ENCODE measurements at regions not wholly inside any gene's neighbourhood (a gene's known extent, or its start where the extent isn't known, plus 50 kb on each side); places are given as distances from the start of the nearest gene placed in this dataset.

- Mint-ChIP-seq H3K9me3 (ENCODE audit: unreplicated experiment) (no peaks in the 10 kb centered on the region), H3K4me3 (ENCODE audit: unreplicated experiment) (no peak overlapping the region)
- no peak for TF ChIP-seq CTCF (IDR thresholded peaks at IDR 0.05; ENCODE audit: unreplicated experiment)
Measured at GRCh38 chr11:39462506-39462905, 1996.9 kb downstream of the LRRC4C start.

GRCh38 chr11:39461066-39461465 lies 1998.4 kb downstream of the LRRC4C start:
- no peaks in the 10 kb centered on the region for H3K9me3 Mint-ChIP-seq (ENCODE audit: unreplicated experiment)
- TF ChIP-seq CTCF (IDR thresholded peaks at IDR 0.05; ENCODE audit: unreplicated experiment): no peak
- H3K36me3 Mint-ChIP-seq (ENCODE audit: low read depth, unreplicated experiment): no peaks in the 10 kb centered on the region
- H3K4me1 Mint-ChIP-seq (ENCODE audit: unreplicated experiment): no peaks in the 10 kb centered on the region
- H3K27me3 Mint-ChIP-seq (ENCODE audit: unreplicated experiment): no peaks in the 10 kb centered on the region
- H3K4me3 Mint-ChIP-seq (ENCODE audit: unreplicated experiment): no peak overlapping the region
- H3K27ac Mint-ChIP-seq (ENCODE audit: unreplicated experiment): no peak overlapping the region
- DNase-seq (ENCODE audit: low spot score): no peak

More at GRCh38 chr11:39462506-39462905, 1996.9 kb downstream of the LRRC4C start:
- Mint-ChIP-seq H3K27ac (ENCODE audit: unreplicated experiment) (no peak overlapping the region), H3K36me3 (ENCODE audit: low read depth, unreplicated experiment) (no peaks in the 10 kb centered on the region), H3K27me3 (ENCODE audit: unreplicated experiment) (no peaks in the 10 kb centered on the region), H3K4me1 (ENCODE audit: unreplicated experiment) (no peaks in the 10 kb centered on the region)
- no peak for DNase-seq (ENCODE audit: low spot score)

GRCh38 chr11:39459606-39460005 lies 1999.8 kb downstream of the LRRC4C start:
- TF ChIP-seq CTCF (IDR thresholded peaks at IDR 0.05; ENCODE audit: unreplicated experiment): no peak
- H3K4me3 Mint-ChIP-seq (ENCODE audit: unreplicated experiment): no peak overlapping the region
- no peaks in the 10 kb centered on the region for H3K9me3 Mint-ChIP-seq (ENCODE audit: unreplicated experiment)
- no peaks in the 10 kb centered on the region for H3K27me3 Mint-ChIP-seq (ENCODE audit: unreplicated experiment)
- H3K27ac Mint-ChIP-seq (ENCODE audit: unreplicated experiment): no peak overlapping the region
- H3K4me1 Mint-ChIP-seq (ENCODE audit: unreplicated experiment): no peaks in the 10 kb centered on the region
- no peak for DNase-seq (ENCODE audit: low spot score)
- no peaks in the 10 kb centered on the region for H3K36me3 Mint-ChIP-seq (ENCODE audit: low read depth, unreplicated experiment)

- Mint-ChIP-seq H3K9me3 (ENCODE audit: unreplicated experiment) (no peaks in the 10 kb centered on the region), H3K4me1 (ENCODE audit: unreplicated experiment) (no peaks in the 10 kb centered on the region), H3K27ac (ENCODE audit: unreplicated experiment) (no peak overlapping the region), H3K4me3 (ENCODE audit: unreplicated experiment) (no peak overlapping the region), H3K36me3 (ENCODE audit: low read depth, unreplicated experiment) (no peaks in the 10 kb centered on the region), H3K27me3 (ENCODE audit: unreplicated experiment) (no peaks in the 10 kb centered on the region)
- no peak for DNase-seq (ENCODE audit: low spot score)
- no peak for TF ChIP-seq CTCF (IDR thresholded peaks at IDR 0.05; ENCODE audit: unreplicated experiment)
Measured at GRCh38 chr11:39458481-39458880, 2001.0 kb downstream of the LRRC4C start.

GRCh38 chr11:39443424-39444022 lies 2015.9 kb downstream of the LRRC4C start:
- no peaks in the 10 kb centered on the region for H3K36me3 Mint-ChIP-seq (ENCODE audit: low read depth, unreplicated experiment)
- no peak overlapping the region for H3K27ac Mint-ChIP-seq (ENCODE audit: unreplicated experiment)
- no peak overlapping the region for H3K4me3 Mint-ChIP-seq (ENCODE audit: unreplicated experiment)
- H3K9me3 Mint-ChIP-seq (ENCODE audit: unreplicated experiment): no peaks in the 10 kb centered on the region
- no peaks in the 10 kb centered on the region for H3K4me1 Mint-ChIP-seq (ENCODE audit: unreplicated experiment)
- H3K27me3 Mint-ChIP-seq (ENCODE audit: unreplicated experiment): no peaks in the 10 kb centered on the region
- DNase-seq (ENCODE audit: low spot score): no peak
- no peak for TF ChIP-seq CTCF (IDR thresholded peaks at IDR 0.05; ENCODE audit: unreplicated experiment)
